ENCODE measurements at regions not wholly inside any gene's neighbourhood (a gene's known extent, or its start where the extent isn't known, plus 50 kb on each side); places are given as distances from the start of the nearest gene placed in this dataset.

- Histone ChIP-seq H3K4me3 (ENCODE audit: low read length) (no peak overlapping the region), H3K4me1 (ENCODE audit: control insufficient read depth, insufficient read depth, low read length) (no peaks in the 10 kb centered on the region), H3K27ac (ENCODE audit: low read depth, low read length) (no peak overlapping the region), H3K36me3 (ENCODE audit: control insufficient read depth, insufficient read depth, low read length) (no peaks in the 10 kb centered on the region), H3K9ac (ENCODE audit: low read length) (no peak overlapping the region), H3K27me3 (ENCODE audit: control insufficient read depth, insufficient read depth, low read length) (no peaks in the 10 kb centered on the region)
Observed at GRCh38 chr2:22215517-22215916, 1091.7 kb downstream of the TDRD15 start.

DNA sequence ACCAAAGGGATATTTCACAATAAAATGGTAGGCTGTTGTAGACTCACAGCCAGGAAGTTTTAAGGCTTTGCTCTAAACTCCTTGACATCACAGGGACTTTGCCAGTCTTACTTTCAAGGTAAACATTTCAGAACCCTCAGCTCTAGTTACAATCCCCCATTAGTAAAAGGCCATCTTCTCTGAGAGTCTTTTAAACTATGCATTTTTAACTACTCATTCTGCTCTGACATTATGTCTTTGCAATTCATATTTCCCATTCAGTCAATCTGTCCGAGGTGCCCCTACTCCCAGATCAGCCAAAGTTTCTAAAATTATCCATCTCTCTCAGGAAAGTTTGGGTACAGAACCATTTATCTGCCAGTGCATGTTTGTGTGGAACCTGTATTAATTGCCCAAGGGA, 1094.1 kb downstream of the TDRD15 start:
- Histone ChIP-seq H3K9ac (ENCODE audit: low read length) (no peak overlapping the region), H3K4me3 (ENCODE audit: low read length) (no peak overlapping the region), H3K27ac (ENCODE audit: low read depth, low read length) (no peak overlapping the region), H3K36me3 (ENCODE audit: control insufficient read depth, insufficient read depth, low read length) (no peaks in the 10 kb centered on the region), H3K4me1 (ENCODE audit: control insufficient read depth, insufficient read depth, low read length) (no peaks in the 10 kb centered on the region), H3K27me3 (ENCODE audit: control insufficient read depth, insufficient read depth, low read length) (no peaks in the 10 kb centered on the region)

DNA sequence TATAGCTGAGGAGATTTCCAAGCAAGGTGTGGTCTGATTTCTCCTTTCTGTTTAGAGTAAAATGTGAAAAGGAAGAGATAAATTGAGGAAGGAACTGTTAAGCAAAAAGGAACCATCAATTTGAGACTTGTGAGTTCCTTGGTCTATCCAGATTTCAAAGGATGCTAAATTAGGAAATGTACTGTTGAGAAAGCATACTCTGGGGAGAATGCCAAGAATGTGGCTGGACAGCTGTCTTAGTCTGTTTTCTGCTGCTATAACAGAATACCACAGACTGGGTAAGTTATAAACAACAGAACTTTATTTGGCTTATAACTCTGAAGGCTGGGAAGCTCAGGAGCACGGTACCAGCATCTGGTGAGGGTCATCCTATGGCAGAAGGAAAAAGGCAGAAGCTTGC, 1097.2 kb downstream of the TDRD15 start:
- Histone ChIP-seq H3K27me3 (ENCODE audit: control insufficient read depth, insufficient read depth, low read length) (no peaks in the 10 kb centered on the region), H3K9ac (ENCODE audit: low read length) (no peak overlapping the region), H3K4me3 (ENCODE audit: low read length) (no peak overlapping the region), H3K36me3 (ENCODE audit: control insufficient read depth, insufficient read depth, low read length) (no peaks in the 10 kb centered on the region), H3K27ac (ENCODE audit: low read depth, low read length) (no peak overlapping the region), H3K4me1 (ENCODE audit: control insufficient read depth, insufficient read depth, low read length) (no peaks in the 10 kb centered on the region)

DNA sequence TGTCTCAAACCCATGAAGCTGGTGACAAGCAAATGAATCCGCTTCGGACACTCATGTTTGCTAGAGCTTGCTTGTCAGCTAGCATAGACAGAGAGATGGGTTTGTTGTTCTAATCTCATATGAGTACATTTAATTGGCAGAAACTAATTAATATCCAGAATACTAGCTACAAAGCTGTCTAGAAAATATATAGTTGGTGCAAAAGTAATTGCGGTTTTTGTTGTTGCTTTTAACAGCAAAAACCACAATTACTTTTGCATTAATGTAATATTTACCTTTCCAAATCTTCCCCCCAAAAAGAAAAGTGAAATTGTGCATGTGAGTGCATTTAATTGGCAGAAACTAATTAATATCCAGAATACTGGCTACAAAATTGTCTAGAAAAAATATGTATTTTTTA, 1115.2 kb downstream of the TDRD15 start:
- no peaks in the 10 kb centered on the region for H3K4me1 ChIP-seq (ENCODE audit: control insufficient read depth, insufficient read depth, low read length)
- no peak overlapping the region for H3K27ac ChIP-seq (ENCODE audit: low read depth, low read length)
- no peaks in the 10 kb centered on the region for H3K36me3 ChIP-seq (ENCODE audit: control insufficient read depth, insufficient read depth, low read length)
- no peaks in the 10 kb centered on the region for H3K27me3 ChIP-seq (ENCODE audit: control insufficient read depth, insufficient read depth, low read length)
- no peak overlapping the region for H3K9ac ChIP-seq (ENCODE audit: low read length)
- H3K4me3 ChIP-seq (ENCODE audit: low read length) = no peak overlapping the region

DNA sequence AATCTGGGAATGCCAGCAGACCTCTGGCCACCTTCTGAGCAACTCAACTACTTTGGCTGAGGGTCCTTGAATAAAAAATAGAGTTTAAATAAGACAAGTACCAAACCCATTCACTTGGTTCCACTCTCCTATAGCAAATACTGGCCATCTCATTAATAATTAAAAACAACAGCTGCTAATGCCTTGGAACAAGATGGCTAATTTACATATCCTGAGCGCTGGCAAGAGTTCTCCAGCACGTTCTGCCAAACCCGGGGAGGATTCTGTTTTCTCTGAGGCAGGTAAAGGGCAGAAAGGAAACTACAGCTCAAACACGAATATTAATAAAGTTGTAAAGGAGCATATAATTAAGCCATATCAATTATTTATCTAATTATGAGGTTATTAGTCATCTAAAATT, 1123.7 kb downstream of the TDRD15 start:
- Histone ChIP-seq H3K9ac (ENCODE audit: low read length) (no peak overlapping the region), H3K4me1 (ENCODE audit: control insufficient read depth, insufficient read depth, low read length) (no peaks in the 10 kb centered on the region), H3K36me3 (ENCODE audit: control insufficient read depth, insufficient read depth, low read length) (no peaks in the 10 kb centered on the region), H3K27me3 (ENCODE audit: control insufficient read depth, insufficient read depth, low read length) (no peaks in the 10 kb centered on the region), H3K4me3 (ENCODE audit: low read length) (no peak overlapping the region), H3K27ac (ENCODE audit: low read depth, low read length) (no peak overlapping the region)

DNA sequence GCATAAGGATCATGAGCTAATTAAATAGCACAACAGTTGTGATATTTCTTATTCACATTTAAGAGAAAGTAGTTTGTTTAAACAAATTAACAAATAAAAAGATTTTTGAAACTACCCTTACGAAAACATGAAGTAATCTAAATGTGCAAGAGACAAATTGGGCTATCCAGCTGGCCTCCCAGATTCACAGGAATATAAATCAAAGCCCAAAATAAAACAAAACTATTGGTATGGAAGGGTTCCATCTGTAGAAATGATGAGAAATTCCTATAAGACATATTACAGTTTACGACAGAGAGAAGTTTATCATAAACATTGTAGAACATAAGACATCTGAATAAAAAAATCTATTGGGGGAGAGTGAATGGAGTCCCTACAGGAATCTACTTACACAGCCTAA, 1125.1 kb downstream of the TDRD15 start:
- no peaks in the 10 kb centered on the region for H3K27me3 ChIP-seq (ENCODE audit: control insufficient read depth, insufficient read depth, low read length)
- H3K4me3 ChIP-seq (ENCODE audit: low read length) = no peak overlapping the region

GRCh38 chr2:22253171-22253570, 1129.4 kb downstream of the TDRD15 start:
- Histone ChIP-seq H3K4me1 (ENCODE audit: control insufficient read depth, insufficient read depth, low read length) (no peaks in the 10 kb centered on the region), H3K27me3 (ENCODE audit: control insufficient read depth, insufficient read depth, low read length) (no peaks in the 10 kb centered on the region), H3K27ac (ENCODE audit: low read depth, low read length) (no peak overlapping the region), H3K9ac (ENCODE audit: low read length) (no peak overlapping the region), H3K4me3 (ENCODE audit: low read length) (no peak overlapping the region), H3K36me3 (ENCODE audit: control insufficient read depth, insufficient read depth, low read length) (no peaks in the 10 kb centered on the region)

More for the DNA sequence above, 1125.1 kb downstream of the TDRD15 start:
- no peak overlapping the region for H3K9ac ChIP-seq (ENCODE audit: low read length)
- no peak overlapping the region for H3K27ac ChIP-seq (ENCODE audit: low read depth, low read length)
- H3K36me3 ChIP-seq (ENCODE audit: control insufficient read depth, insufficient read depth, low read length) = no peaks in the 10 kb centered on the region
- no peaks in the 10 kb centered on the region for H3K4me1 ChIP-seq (ENCODE audit: control insufficient read depth, insufficient read depth, low read length)

DNA sequence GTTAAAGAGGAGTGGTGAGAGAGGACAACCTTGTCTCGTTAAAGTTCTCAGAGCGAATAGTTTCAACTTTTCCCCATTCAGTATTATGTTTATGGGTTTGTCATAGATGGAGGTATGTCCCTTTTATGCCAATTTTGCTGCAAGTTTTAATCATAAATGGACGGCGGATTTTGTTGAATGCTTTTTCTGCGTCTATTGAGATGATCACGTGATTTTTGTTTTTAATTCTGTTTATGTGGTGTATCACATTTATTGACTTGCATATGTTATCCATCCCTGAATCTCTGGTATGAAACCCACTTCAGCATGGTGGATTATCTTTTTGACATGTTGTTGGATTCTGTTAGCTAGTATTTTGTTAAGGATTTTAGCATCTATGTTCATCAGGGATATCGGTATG, 1123.8 kb upstream of the KLHL29 start:
- Histone ChIP-seq H3K4me3 (ENCODE audit: low read length) (no peak overlapping the region), H3K27me3 (ENCODE audit: control insufficient read depth, insufficient read depth, low read length) (no peaks in the 10 kb centered on the region), H3K4me1 (ENCODE audit: control insufficient read depth, insufficient read depth, low read length) (no peaks in the 10 kb centered on the region), H3K36me3 (ENCODE audit: control insufficient read depth, insufficient read depth, low read length) (no peaks in the 10 kb centered on the region), H3K9ac (ENCODE audit: low read length) (no peak overlapping the region), H3K27ac (ENCODE audit: low read depth, low read length) (no peak overlapping the region)

DNA sequence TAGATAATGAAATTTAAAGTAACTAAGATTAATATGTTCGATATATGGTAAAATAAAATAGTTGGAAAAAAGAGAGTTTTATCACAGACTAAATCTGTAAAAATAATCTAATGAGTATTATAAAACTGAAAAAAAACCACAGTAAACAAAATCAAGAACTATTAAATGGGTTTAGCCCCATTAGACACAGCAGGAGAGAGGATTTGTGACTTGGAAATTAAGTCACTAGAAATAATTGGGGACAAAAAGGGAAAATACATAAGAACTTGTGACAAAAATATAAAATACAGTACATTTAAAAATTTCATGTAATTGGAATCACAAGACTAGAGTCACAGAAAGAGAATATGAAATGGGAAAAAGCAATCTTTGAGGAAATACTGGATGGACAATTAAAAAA, 1114.6 kb upstream of the KLHL29 start:
- Histone ChIP-seq H3K27me3 (ENCODE audit: control insufficient read depth, insufficient read depth, low read length) (no peaks in the 10 kb centered on the region), H3K4me3 (ENCODE audit: low read length) (no peak overlapping the region), H3K9ac (ENCODE audit: low read length) (no peak overlapping the region), H3K4me1 (ENCODE audit: control insufficient read depth, insufficient read depth, low read length) (no peaks in the 10 kb centered on the region), H3K36me3 (ENCODE audit: control insufficient read depth, insufficient read depth, low read length) (no peaks in the 10 kb centered on the region), H3K27ac (ENCODE audit: low read depth, low read length) (no peak overlapping the region)

GRCh38 chr2:22273853-22274252, 1111.1 kb upstream of the KLHL29 start:
- Histone ChIP-seq H3K4me1 (ENCODE audit: control insufficient read depth, insufficient read depth, low read length) (no peaks in the 10 kb centered on the region), H3K27ac (ENCODE audit: low read depth, low read length) (no peak overlapping the region)

GRCh38 chr2:22274661-22275060, 1110.3 kb upstream of the KLHL29 start:
- H3K36me3 ChIP-seq (ENCODE audit: control insufficient read depth, insufficient read depth, low read length) = no peaks in the 10 kb centered on the region
- H3K27ac ChIP-seq (ENCODE audit: low read depth, low read length) = no peak overlapping the region
- H3K4me1 ChIP-seq (ENCODE audit: control insufficient read depth, insufficient read depth, low read length) = no peaks in the 10 kb centered on the region
- H3K27me3 ChIP-seq (ENCODE audit: control insufficient read depth, insufficient read depth, low read length) = no peaks in the 10 kb centered on the region
- H3K4me3 ChIP-seq (ENCODE audit: low read length) = no peak overlapping the region
- H3K9ac ChIP-seq (ENCODE audit: low read length) = no peak overlapping the region

More at GRCh38 chr2:22273853-22274252, 1111.1 kb upstream of the KLHL29 start:
- Histone ChIP-seq H3K9ac (ENCODE audit: low read length) (no peak overlapping the region), H3K27me3 (ENCODE audit: control insufficient read depth, insufficient read depth, low read length) (no peaks in the 10 kb centered on the region), H3K4me3 (ENCODE audit: low read length) (no peak overlapping the region), H3K36me3 (ENCODE audit: control insufficient read depth, insufficient read depth, low read length) (no peaks in the 10 kb centered on the region)

DNA sequence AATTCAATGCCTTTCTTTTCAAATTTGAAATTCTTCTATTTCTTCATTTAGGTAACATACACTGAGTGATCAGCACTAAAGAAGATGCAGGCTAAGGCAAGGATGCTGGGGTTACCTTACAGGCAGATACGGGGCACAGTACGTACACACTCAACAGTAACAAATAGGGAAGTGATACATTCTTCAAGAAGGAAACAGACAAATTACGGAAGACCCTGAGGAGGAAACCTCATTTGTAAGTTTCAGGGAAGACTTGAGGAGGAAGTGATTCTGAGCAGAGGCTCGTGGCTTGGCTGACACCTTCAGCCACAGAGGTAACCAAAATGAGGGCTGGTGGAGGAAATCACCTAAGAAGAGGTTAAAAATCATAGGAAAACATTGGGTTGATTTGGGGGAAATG, 1108.3 kb upstream of the KLHL29 start:
- Histone ChIP-seq H3K27ac (ENCODE audit: low read depth, low read length) (no peak overlapping the region), H3K4me1 (ENCODE audit: control insufficient read depth, insufficient read depth, low read length) (no peaks in the 10 kb centered on the region), H3K36me3 (ENCODE audit: control insufficient read depth, insufficient read depth, low read length) (no peaks in the 10 kb centered on the region), H3K4me3 (ENCODE audit: low read length) (no peak overlapping the region), H3K9ac (ENCODE audit: low read length) (no peak overlapping the region), H3K27me3 (ENCODE audit: control insufficient read depth, insufficient read depth, low read length) (no peaks in the 10 kb centered on the region)

- H3K9ac ChIP-seq (ENCODE audit: low read length) = no peak overlapping the region
- no peak overlapping the region for H3K4me3 ChIP-seq (ENCODE audit: low read length)
- no peaks in the 10 kb centered on the region for H3K27me3 ChIP-seq (ENCODE audit: control insufficient read depth, insufficient read depth, low read length)
- H3K36me3 ChIP-seq (ENCODE audit: control insufficient read depth, insufficient read depth, low read length) = no peaks in the 10 kb centered on the region
- H3K4me1 ChIP-seq (ENCODE audit: control insufficient read depth, insufficient read depth, low read length) = peaks cover 2% of the 10 kb centered on the region
- H3K27ac ChIP-seq (ENCODE audit: low read depth, low read length) = no peak overlapping the region
Observed at GRCh38 chr2:22279541-22279940, 1105.4 kb upstream of the KLHL29 start.

All from rectal smooth muscle tissue (tissue), 1 donor.